ENCODE measurements at regions not wholly inside any gene's neighbourhood (a gene's known extent, or its start where the extent isn't known, plus 50 kb on each side); places are given as distances from the start of the nearest gene placed in this dataset.

DNA sequence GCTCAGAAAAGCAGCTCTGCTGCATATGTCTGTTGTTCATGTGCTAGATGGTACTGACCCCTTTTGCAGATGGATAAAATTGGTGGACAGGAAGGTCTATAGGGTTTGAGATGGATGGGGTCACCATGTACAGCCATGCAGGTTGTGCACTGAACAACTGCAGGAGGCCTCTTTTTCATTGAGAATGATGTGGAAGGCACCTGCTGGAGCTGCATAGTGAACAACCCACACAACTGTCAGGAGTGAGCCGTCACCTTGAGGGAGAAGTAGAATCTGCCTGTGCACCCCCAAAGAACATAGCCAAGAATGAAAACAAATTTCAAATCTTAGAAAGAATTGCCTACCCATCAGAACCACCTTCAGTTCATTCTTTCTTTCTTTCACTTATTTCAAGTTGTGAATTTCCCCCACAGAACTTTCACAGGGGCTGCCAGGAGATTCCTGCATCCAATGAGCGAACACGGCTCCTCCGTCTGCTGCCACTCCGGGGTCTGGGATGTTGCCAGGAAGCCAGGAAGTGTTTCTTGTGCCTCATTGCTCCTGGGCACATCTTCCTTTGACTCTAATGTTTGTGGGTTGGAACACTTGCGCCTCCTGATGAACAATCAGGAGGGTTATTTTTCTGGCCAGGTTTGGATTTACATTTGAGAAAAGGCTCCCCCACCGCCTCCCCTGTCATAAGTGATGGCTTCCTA, 53.7 kb upstream of the DOCK1 start:
- POLR2A ChIA-PET, result no interaction called here
- ATAC-seq (replicated peaks in 1 of 4), result no peak
- H3K4me3 Mint-ChIP-seq, result no peak overlapping the region

GRCh38 chr10:126854726-126855495, 50.3 kb upstream of the DOCK1 start:
- WGBS (ENCODE audit: insufficient coverage), result 88% methylated on average over 7 of the region's 10 CpGs
- no peak for DNase-seq
- Mint-ChIP-seq H3K9me3 (peaks cover 0 to 13% (median 0%) of the 10 kb centered on the region in 3 donors), H3K4me1 (no peaks in the 10 kb centered on the region), H3K36me3 (no peaks in the 10 kb centered on the region), H3K27ac (no peak overlapping the region), H3K4me3 (no peak overlapping the region), H3K27me3 (no peaks in the 10 kb centered on the region)
- Histone ChIP-seq H3K4me1 (ENCODE audit: control insufficient read depth in 1 of 2, extremely low read depth in 1 of 2, insufficient read depth in 2 of 2, low read length in 2 of 2) (no peaks in the 10 kb centered on the region), H3K36me3 (ENCODE audit: control insufficient read depth in 2 of 2, extremely low read depth in 1 of 2, insufficient read depth in 1 of 2, low read length in 1 of 2) (no peaks in the 10 kb centered on the region), H3K27ac (ENCODE audit: low read length) (no peak overlapping the region), H3K27me3 (replicated peaks in 1 of 2; ENCODE audit: control insufficient read depth in 2 of 2, extremely low read depth in 1 of 2, insufficient read depth in 2 of 2, low read length in 1 of 2) (peaks cover 0 to 2% of the 10 kb centered on the region in 2 experiments), H3K9me3 (no peaks in the 10 kb centered on the region), H3K4me3 (ENCODE audit: control insufficient read depth in 1 of 2, extremely low read depth in 1 of 2, low read length in 1 of 2) (no peak overlapping the region)
- ChIA-PET POLR2A (no interaction called here), CTCF (no interaction called here)
- no peak for ATAC-seq (replicated peaks in 1 of 4)

More for the DNA sequence above, 53.7 kb upstream of the DOCK1 start:
- Mint-ChIP-seq H3K36me3 (no peaks in the 10 kb centered on the region), H3K27me3 (peaks cover 0 to 2% of the 10 kb centered on the region in 2 donors), H3K9me3 (peaks cover 0 to 10% (median 0%) of the 10 kb centered on the region in 3 donors), H3K27ac (no peak overlapping the region), H3K4me1 (no peaks in the 10 kb centered on the region)
- CTCF ChIA-PET, result no interaction called here
- Histone ChIP-seq H3K9me3 (no peaks in the 10 kb centered on the region), H3K36me3 (ENCODE audit: control insufficient read depth in 2 of 2, extremely low read depth in 1 of 2, insufficient read depth in 1 of 2, low read length in 1 of 2) (no peaks in the 10 kb centered on the region), H3K27ac (ENCODE audit: low read length) (no peak overlapping the region), H3K27me3 (replicated peaks in 1 of 2; ENCODE audit: control insufficient read depth in 2 of 2, extremely low read depth in 1 of 2, insufficient read depth in 2 of 2, low read length in 1 of 2) (peaks cover 0 to under 1% of the 10 kb centered on the region in 2 experiments), H3K4me1 (ENCODE audit: control insufficient read depth in 1 of 2, extremely low read depth in 1 of 2, insufficient read depth in 2 of 2, low read length in 2 of 2) (no peaks in the 10 kb centered on the region), H3K4me3 (ENCODE audit: control insufficient read depth in 1 of 2, extremely low read depth in 1 of 2, low read length in 1 of 2) (no peak overlapping the region)
- 79% methylated on average over 5 of the region's 7 CpGs for WGBS (ENCODE audit: insufficient coverage)
- no peak for DNase-seq
